ENCODE measurements at regions not wholly inside any gene's neighbourhood (a gene's known extent, or its start where the extent isn't known, plus 50 kb on each side); places are given as distances from the start of the nearest gene placed in this dataset.

- Histone ChIP-seq H3K27me3 (ENCODE audit: control insufficient read depth in 1 of 2, insufficient read depth in 2 of 2, low read length in 2 of 2) (peaks cover 0 to 3% of the 10 kb centered on the region in 2 donors), H3K4me3 (ENCODE audit: low read depth in 1 of 2, low read length in 2 of 2) (no peak overlapping the region), H3K27ac (ENCODE audit: low read depth, low read length) (no peak overlapping the region), H3K4me1 (ENCODE audit: control insufficient read depth in 1 of 2, insufficient read depth in 2 of 2, low read length in 2 of 2) (no peaks in the 10 kb centered on the region), H3K9ac (ENCODE audit: low read depth in 1 of 2, low read length in 2 of 2) (no peak overlapping the region), H3K9me3 (ENCODE audit: control insufficient read depth in 1 of 2, low read length in 2 of 2) (no peaks in the 10 kb centered on the region), H3K36me3 (ENCODE audit: control insufficient read depth in 1 of 2, insufficient read depth in 2 of 2, low read length in 2 of 2) (no peaks in the 10 kb centered on the region)
Observed at GRCh38 chr5:155068616-155069100, 55.1 kb downstream of the KIF4B start.

GRCh38 chr5:155069961-155070360, 56.4 kb downstream of the KIF4B start:
- no peaks in the 10 kb centered on the region for H3K4me1 ChIP-seq (ENCODE audit: control insufficient read depth in 1 of 2, insufficient read depth in 2 of 2, low read length in 2 of 2)
- H3K4me3 ChIP-seq (ENCODE audit: low read depth in 1 of 2, low read length in 2 of 2) = no peak overlapping the region
- H3K27ac ChIP-seq (ENCODE audit: low read depth, low read length) = no peak overlapping the region
- H3K27me3 ChIP-seq (ENCODE audit: control insufficient read depth in 1 of 2, insufficient read depth in 2 of 2, low read length in 2 of 2) = peaks cover 0 to 3% of the 10 kb centered on the region in 2 donors
- no peaks in the 10 kb centered on the region for H3K9me3 ChIP-seq (ENCODE audit: control insufficient read depth in 1 of 2, low read length in 2 of 2)
- no peak overlapping the region for H3K9ac ChIP-seq (ENCODE audit: low read depth in 1 of 2, low read length in 2 of 2)
- H3K36me3 ChIP-seq (ENCODE audit: control insufficient read depth in 1 of 2, insufficient read depth in 2 of 2, low read length in 2 of 2) = no peaks in the 10 kb centered on the region

GRCh38 chr5:155070781-155071180, 57.2 kb downstream of the KIF4B start:
- Histone ChIP-seq H3K4me3 (ENCODE audit: low read depth in 1 of 2, low read length in 2 of 2) (no peak overlapping the region), H3K9me3 (ENCODE audit: control insufficient read depth in 1 of 2, low read length in 2 of 2) (no peaks in the 10 kb centered on the region), H3K27me3 (ENCODE audit: control insufficient read depth in 1 of 2, insufficient read depth in 2 of 2, low read length in 2 of 2) (peaks cover 0 to 3% of the 10 kb centered on the region in 2 donors), H3K9ac (ENCODE audit: low read depth in 1 of 2, low read length in 2 of 2) (no peak overlapping the region), H3K27ac (ENCODE audit: low read depth, low read length) (no peak overlapping the region), H3K4me1 (ENCODE audit: control insufficient read depth in 1 of 2, insufficient read depth in 2 of 2, low read length in 2 of 2) (no peaks in the 10 kb centered on the region), H3K36me3 (ENCODE audit: control insufficient read depth in 1 of 2, insufficient read depth in 2 of 2, low read length in 2 of 2) (no peaks in the 10 kb centered on the region)

GRCh38 chr5:155076379-155076778, 62.8 kb downstream of the KIF4B start:
- Histone ChIP-seq H3K9ac (ENCODE audit: low read depth in 1 of 2, low read length in 2 of 2) (no peak overlapping the region), H3K36me3 (ENCODE audit: control insufficient read depth in 1 of 2, insufficient read depth in 2 of 2, low read length in 2 of 2) (no peaks in the 10 kb centered on the region), H3K27ac (ENCODE audit: low read depth, low read length) (no peak overlapping the region), H3K4me1 (ENCODE audit: control insufficient read depth in 1 of 2, insufficient read depth in 2 of 2, low read length in 2 of 2) (no peaks in the 10 kb centered on the region), H3K4me3 (ENCODE audit: low read depth in 1 of 2, low read length in 2 of 2) (no peak overlapping the region), H3K27me3 (ENCODE audit: control insufficient read depth in 1 of 2, insufficient read depth in 2 of 2, low read length in 2 of 2) (no peaks in the 10 kb centered on the region), H3K9me3 (ENCODE audit: control insufficient read depth in 1 of 2, low read length in 2 of 2) (no peaks in the 10 kb centered on the region)

GRCh38 chr5:155079698-155080097, 66.1 kb downstream of the KIF4B start:
- no peak overlapping the region for H3K27ac ChIP-seq (ENCODE audit: low read depth, low read length)
- no peak overlapping the region for H3K9ac ChIP-seq (ENCODE audit: low read depth in 1 of 2, low read length in 2 of 2)
- no peak overlapping the region for H3K4me3 ChIP-seq (ENCODE audit: low read depth in 1 of 2, low read length in 2 of 2)
- H3K9me3 ChIP-seq (ENCODE audit: control insufficient read depth in 1 of 2, low read length in 2 of 2) = no peaks in the 10 kb centered on the region
- no peaks in the 10 kb centered on the region for H3K4me1 ChIP-seq (ENCODE audit: control insufficient read depth in 1 of 2, insufficient read depth in 2 of 2, low read length in 2 of 2)
- H3K27me3 ChIP-seq (ENCODE audit: control insufficient read depth in 1 of 2, insufficient read depth in 2 of 2, low read length in 2 of 2) = no peaks in the 10 kb centered on the region
- no peaks in the 10 kb centered on the region for H3K36me3 ChIP-seq (ENCODE audit: control insufficient read depth in 1 of 2, insufficient read depth in 2 of 2, low read length in 2 of 2)

- H3K27ac ChIP-seq (ENCODE audit: low read depth, low read length) = no peak overlapping the region
Observed at GRCh38 chr5:155080721-155081120, 67.2 kb downstream of the KIF4B start.

GRCh38 chr5:155081618-155082017, 68.1 kb downstream of the KIF4B start:
- Histone ChIP-seq H3K36me3 (ENCODE audit: control insufficient read depth in 1 of 2, insufficient read depth in 2 of 2, low read length in 2 of 2) (no peaks in the 10 kb centered on the region), H3K9ac (ENCODE audit: low read depth in 1 of 2, low read length in 2 of 2) (no peak overlapping the region), H3K9me3 (ENCODE audit: control insufficient read depth in 1 of 2, low read length in 2 of 2) (no peaks in the 10 kb centered on the region), H3K27ac (ENCODE audit: low read depth, low read length) (no peak overlapping the region), H3K4me3 (ENCODE audit: low read depth in 1 of 2, low read length in 2 of 2) (no peak overlapping the region), H3K4me1 (ENCODE audit: control insufficient read depth in 1 of 2, insufficient read depth in 2 of 2, low read length in 2 of 2) (no peaks in the 10 kb centered on the region), H3K27me3 (ENCODE audit: control insufficient read depth in 1 of 2, insufficient read depth in 2 of 2, low read length in 2 of 2) (no peaks in the 10 kb centered on the region)

More at GRCh38 chr5:155080721-155081120, 67.2 kb downstream of the KIF4B start:
- Histone ChIP-seq H3K36me3 (ENCODE audit: control insufficient read depth in 1 of 2, insufficient read depth in 2 of 2, low read length in 2 of 2) (no peaks in the 10 kb centered on the region), H3K4me3 (ENCODE audit: low read depth in 1 of 2, low read length in 2 of 2) (no peak overlapping the region), H3K9me3 (ENCODE audit: control insufficient read depth in 1 of 2, low read length in 2 of 2) (no peaks in the 10 kb centered on the region), H3K27me3 (ENCODE audit: control insufficient read depth in 1 of 2, insufficient read depth in 2 of 2, low read length in 2 of 2) (no peaks in the 10 kb centered on the region), H3K4me1 (ENCODE audit: control insufficient read depth in 1 of 2, insufficient read depth in 2 of 2, low read length in 2 of 2) (no peaks in the 10 kb centered on the region), H3K9ac (ENCODE audit: low read depth in 1 of 2, low read length in 2 of 2) (no peak overlapping the region)

GRCh38 chr5:155082401-155082800, 68.8 kb downstream of the KIF4B start:
- Histone ChIP-seq H3K27ac (ENCODE audit: low read depth, low read length) (no peak overlapping the region), H3K36me3 (ENCODE audit: control insufficient read depth in 1 of 2, insufficient read depth in 2 of 2, low read length in 2 of 2) (no peaks in the 10 kb centered on the region), H3K4me3 (ENCODE audit: low read depth in 1 of 2, low read length in 2 of 2) (no peak overlapping the region), H3K9me3 (ENCODE audit: control insufficient read depth in 1 of 2, low read length in 2 of 2) (no peaks in the 10 kb centered on the region), H3K27me3 (ENCODE audit: control insufficient read depth in 1 of 2, insufficient read depth in 2 of 2, low read length in 2 of 2) (no peaks in the 10 kb centered on the region), H3K9ac (ENCODE audit: low read depth in 1 of 2, low read length in 2 of 2) (no peak overlapping the region), H3K4me1 (ENCODE audit: control insufficient read depth in 1 of 2, insufficient read depth in 2 of 2, low read length in 2 of 2) (no peaks in the 10 kb centered on the region)

GRCh38 chr5:155085282-155085989, 71.9 kb downstream of the KIF4B start:
- no peak overlapping the region for H3K27ac ChIP-seq (ENCODE audit: low read depth, low read length)
- H3K4me3 ChIP-seq (ENCODE audit: low read depth in 1 of 2, low read length in 2 of 2) = no peak overlapping the region
- H3K9me3 ChIP-seq (ENCODE audit: control insufficient read depth in 1 of 2, low read length in 2 of 2) = no peaks in the 10 kb centered on the region
- H3K27me3 ChIP-seq (ENCODE audit: control insufficient read depth in 1 of 2, insufficient read depth in 2 of 2, low read length in 2 of 2) = no peaks in the 10 kb centered on the region
- no peaks in the 10 kb centered on the region for H3K4me1 ChIP-seq (ENCODE audit: control insufficient read depth in 1 of 2, insufficient read depth in 2 of 2, low read length in 2 of 2)
- no peaks in the 10 kb centered on the region for H3K36me3 ChIP-seq (ENCODE audit: control insufficient read depth in 1 of 2, insufficient read depth in 2 of 2, low read length in 2 of 2)
- H3K9ac ChIP-seq (ENCODE audit: low read depth in 1 of 2, low read length in 2 of 2) = no peak overlapping the region

GRCh38 chr5:155087036-155087435, 73.5 kb downstream of the KIF4B start:
- Histone ChIP-seq H3K36me3 (ENCODE audit: control insufficient read depth in 1 of 2, insufficient read depth in 2 of 2, low read length in 2 of 2) (no peaks in the 10 kb centered on the region), H3K9me3 (ENCODE audit: control insufficient read depth in 1 of 2, low read length in 2 of 2) (no peaks in the 10 kb centered on the region), H3K27ac (ENCODE audit: low read depth, low read length) (no peak overlapping the region), H3K27me3 (ENCODE audit: control insufficient read depth in 1 of 2, insufficient read depth in 2 of 2, low read length in 2 of 2) (no peaks in the 10 kb centered on the region), H3K4me1 (ENCODE audit: control insufficient read depth in 1 of 2, insufficient read depth in 2 of 2, low read length in 2 of 2) (no peaks in the 10 kb centered on the region), H3K4me3 (ENCODE audit: low read depth in 1 of 2, low read length in 2 of 2) (no peak overlapping the region), H3K9ac (ENCODE audit: low read depth in 1 of 2, low read length in 2 of 2) (no peak overlapping the region)
